Loucy (cell line): ENCODE measurements at regions not wholly inside any gene's neighbourhood (a gene's known extent, or its start where the extent isn't known, plus 50 kb on each side); places are given as distances from the start of the nearest gene placed in this dataset.

ENCODE experiments used
- H2AFZ ChIP-seq: fragments of 200-600 bp; sonication (generic); 2 replicates; pipeline ENCODE4 v1.6.0; 2016; ENCODE audit warnings: antibody characterized with exemption, mild to moderate bottlenecking, low read length, moderate library complexity
- H3F3A ChIP-seq: fragments of 200-600 bp; 2 replicates; pipeline ENCODE4 v1.6.0; 2016; ENCODE audit warnings: antibody characterized with exemption, low read depth, mild to moderate bottlenecking
- H3K27me3 ChIP-seq: fragments of 200-600 bp; sonication (generic); 2 replicates; pipeline ENCODE4 v1.6.1; 2014; ENCODE audit warnings: low read length, mild to moderate bottlenecking; ENCODE audit not compliant: insufficient read depth, poor library complexity, severe bottlenecking
- H3K36me3 ChIP-seq: fragments of 200-600 bp; sonication (generic); 2 replicates; pipeline ENCODE4 v1.6.1; 2016; ENCODE audit warnings: low read length; ENCODE audit not compliant: insufficient read depth
- H3K4me1 ChIP-seq: fragments of 200-600 bp; sonication (generic); 2 replicates; pipeline ENCODE4 v1.5.1; 2014; ENCODE audit warnings: low read length, mild to moderate bottlenecking; ENCODE audit not compliant: insufficient read depth, poor library complexity, severe bottlenecking
- H3K4me2 ChIP-seq: fragments of 200-600 bp; sonication (generic); 2 replicates; pipeline ENCODE4 v1.6.0; 2014; ENCODE audit warnings: antibody characterized with exemption, low read length, low read depth, mild to moderate bottlenecking; ENCODE audit not compliant: poor library complexity, severe bottlenecking
- H3K4me3 ChIP-seq: fragments of 200-600 bp; sonication (generic); 2 replicates; pipeline ENCODE4 v1.5.1; 2014; ENCODE audit warnings: low read length, mild to moderate bottlenecking, mixed read lengths; ENCODE audit not compliant: poor library complexity, severe bottlenecking
- H3K79me2 ChIP-seq: fragments of 200-600 bp; sonication (generic); 2 replicates; pipeline ENCODE4 v1.6.1; 2014; ENCODE audit warnings: low read length; ENCODE audit not compliant: insufficient read depth
- H3K9ac ChIP-seq: fragments of 200-600 bp; sonication (generic); 2 replicates; pipeline ENCODE4 v1.6.0; 2014; ENCODE audit warnings: mild to moderate bottlenecking, low read depth, low read length, moderate library complexity; ENCODE audit not compliant: poor library complexity, severe bottlenecking
- H3K9me2 ChIP-seq: fragments of 200-600 bp; sonication (generic); replicated peaks from 2 replicates; pipeline ENCODE4 v1.6.1; 2016; ENCODE audit warnings: low read depth, low read length, mixed read lengths
- H3K9me3 ChIP-seq: fragments of 200-600 bp; sonication (generic); 2 replicates; pipeline ENCODE4 v1.6.1; 2014; ENCODE audit warnings: mild to moderate bottlenecking, antibody characterized with exemption, low read length, low read depth; ENCODE audit not compliant: insufficient read depth
- H4K20me1 ChIP-seq: fragments of 200-600 bp; sonication (generic); 2 replicates; pipeline ENCODE4 v1.6.0; 2014; ENCODE audit warnings: antibody characterized with exemption, low read length, mild to moderate bottlenecking; ENCODE audit not compliant: insufficient read depth, poor library complexity, severe bottlenecking
- EZH2phosphoT487 ChIP-seq: fragments of 200-600 bp; IDR thresholded peaks from 2 replicates; pipeline ENCODE4 v1.6.1; 2018; ENCODE audit warnings: antibody characterized with exemption, mild to moderate bottlenecking, moderate library complexity, borderline replicate concordance
- TF ChIP-seq, protein P1 (sequence below): fragments of 200-600 bp; sonication (generic); conservative IDR thresholded peaks from 2 replicates; pipeline ENCODE4 v1.5.1; 2014; ENCODE audit warnings: mild to moderate bottlenecking, antibody characterized with exemption, low read length

DNA sequence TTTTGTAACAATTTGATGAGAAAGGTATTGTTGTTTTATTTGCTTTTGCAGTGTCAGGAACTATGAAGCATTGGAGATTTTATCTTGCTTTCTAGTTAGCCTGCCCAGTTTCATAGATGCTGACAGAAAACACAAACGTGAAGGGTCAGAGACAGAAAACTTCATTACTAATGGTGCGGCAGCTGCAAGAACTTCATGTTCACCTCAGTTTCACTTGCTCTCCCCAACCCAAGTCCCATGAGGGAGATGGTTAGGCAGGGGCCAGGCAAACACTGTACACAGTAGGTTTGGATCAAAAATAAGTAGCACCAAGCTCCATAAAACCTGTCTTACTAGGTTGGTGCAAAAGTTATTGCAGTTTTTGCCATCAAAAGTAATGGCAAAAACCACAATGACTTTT, 550.2 kb upstream of the MIR17HG start:
- Histone ChIP-seq H3K9me3 (no peaks in the 10 kb centered on the region), H3K9ac (no peak overlapping the region), H3K36me3 (no peaks in the 10 kb centered on the region), H3K4me1 (no peaks in the 10 kb centered on the region), H3K27me3 (no peaks in the 10 kb centered on the region), H4K20me1 (no peaks in the 10 kb centered on the region), H2AFZ (no peak overlapping the region), H3K4me2 (no peak overlapping the region), H3K4me3 (no peak overlapping the region), H3K79me2 (no peaks in the 10 kb centered on the region), H3F3A (no peaks in the 10 kb centered on the region), H3K9me2 (no peaks in the 10 kb centered on the region)
- no peak for TF ChIP-seq EZH2phosphoT487
- TF ChIP-seq, protein P1, sequence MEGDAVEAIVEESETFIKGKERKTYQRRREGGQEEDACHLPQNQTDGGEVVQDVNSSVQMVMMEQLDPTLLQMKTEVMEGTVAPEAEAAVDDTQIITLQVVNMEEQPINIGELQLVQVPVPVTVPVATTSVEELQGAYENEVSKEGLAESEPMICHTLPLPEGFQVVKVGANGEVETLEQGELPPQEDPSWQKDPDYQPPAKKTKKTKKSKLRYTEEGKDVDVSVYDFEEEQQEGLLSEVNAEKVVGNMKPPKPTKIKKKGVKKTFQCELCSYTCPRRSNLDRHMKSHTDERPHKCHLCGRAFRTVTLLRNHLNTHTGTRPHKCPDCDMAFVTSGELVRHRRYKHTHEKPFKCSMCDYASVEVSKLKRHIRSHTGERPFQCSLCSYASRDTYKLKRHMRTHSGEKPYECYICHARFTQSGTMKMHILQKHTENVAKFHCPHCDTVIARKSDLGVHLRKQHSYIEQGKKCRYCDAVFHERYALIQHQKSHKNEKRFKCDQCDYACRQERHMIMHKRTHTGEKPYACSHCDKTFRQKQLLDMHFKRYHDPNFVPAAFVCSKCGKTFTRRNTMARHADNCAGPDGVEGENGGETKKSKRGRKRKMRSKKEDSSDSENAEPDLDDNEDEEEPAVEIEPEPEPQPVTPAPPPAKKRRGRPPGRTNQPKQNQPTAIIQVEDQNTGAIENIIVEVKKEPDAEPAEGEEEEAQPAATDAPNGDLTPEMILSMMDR: no peak

GRCh38 chr13:90798381-90798780, 549.1 kb upstream of the MIR17HG start:
- Histone ChIP-seq H3K4me2 (no peak overlapping the region), H3F3A (no peaks in the 10 kb centered on the region), H3K4me3 (no peak overlapping the region), H3K79me2 (no peaks in the 10 kb centered on the region), H4K20me1 (no peaks in the 10 kb centered on the region), H3K9me2 (no peaks in the 10 kb centered on the region), H3K36me3 (no peaks in the 10 kb centered on the region), H3K9ac (no peak overlapping the region), H3K27me3 (no peaks in the 10 kb centered on the region), H2AFZ (no peak overlapping the region), H3K4me1 (no peaks in the 10 kb centered on the region), H3K9me3 (no peaks in the 10 kb centered on the region)
- TF ChIP-seq, protein P1: no peak
- TF ChIP-seq EZH2phosphoT487: no peak

- H3K9me2 ChIP-seq: no peaks in the 10 kb centered on the region
- no peak overlapping the region for H3K9ac ChIP-seq
- no peaks in the 10 kb centered on the region for H4K20me1 ChIP-seq
- H3K27me3 ChIP-seq: no peaks in the 10 kb centered on the region
- no peaks in the 10 kb centered on the region for H3K36me3 ChIP-seq
- TF ChIP-seq, protein P1: no peak
- no peak for TF ChIP-seq EZH2phosphoT487
- H3F3A ChIP-seq: no peaks in the 10 kb centered on the region
- no peak overlapping the region for H3K4me3 ChIP-seq
- H3K4me2 ChIP-seq: no peak overlapping the region
- H3K9me3 ChIP-seq: no peaks in the 10 kb centered on the region
- no peaks in the 10 kb centered on the region for H3K79me2 ChIP-seq
- H2AFZ ChIP-seq: no peak overlapping the region
- H3K4me1 ChIP-seq: no peaks in the 10 kb centered on the region
Measured at GRCh38 chr13:90800082-90800746, 547.3 kb upstream of the MIR17HG start.
